ENCODE measurements at regions not wholly inside any gene's neighbourhood (a gene's known extent, or its start where the extent isn't known, plus 50 kb on each side); places are given as distances from the start of the nearest gene placed in this dataset.
A peak's percentile ranks its signal among the peaks of the same experiment; 100 is the strongest.

DNA sequence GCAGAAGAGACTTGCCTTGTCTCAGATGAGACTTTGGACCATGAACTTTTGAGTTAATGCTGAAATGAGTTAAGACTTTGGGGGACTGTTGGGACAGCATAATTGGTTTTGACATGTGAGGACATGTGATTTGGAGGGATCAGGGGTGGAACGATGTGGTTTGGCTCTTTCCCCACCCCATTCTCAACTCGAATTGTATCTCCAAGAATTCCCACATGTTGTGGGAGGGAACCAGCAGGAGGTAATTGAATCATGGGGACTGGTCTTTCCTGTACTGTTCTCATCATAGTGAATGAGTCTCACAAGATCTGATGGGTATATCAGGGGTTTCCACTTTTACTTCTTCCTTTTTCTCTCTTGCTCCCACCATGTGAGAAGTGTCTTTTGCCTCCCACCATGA lies 229.7 kb upstream of the KCND2 start:
- Histone ChIP-seq H3K27ac (replicated peaks) (no peak overlapping the region), H3K4me3 (replicated peaks; ENCODE audit: insufficient read depth, low read length) (no peak overlapping the region), H3K27me3 (ENCODE audit: insufficient read depth, poor library complexity, severe bottlenecking) (no peaks in the 10 kb centered on the region)
- TF ChIP-seq GABPA (IDR thresholded peaks at IDR 0.05; ENCODE audit: low read depth) (no peak), SPI1 (IDR thresholded peaks at IDR 0.05; ENCODE audit: borderline replicate concordance, low read depth) (no peak), POLR2AphosphoS5 (IDR thresholded peaks at IDR 0.05; ENCODE audit: low read depth) (no peak)
- TF ChIP-seq, protein P1, sequence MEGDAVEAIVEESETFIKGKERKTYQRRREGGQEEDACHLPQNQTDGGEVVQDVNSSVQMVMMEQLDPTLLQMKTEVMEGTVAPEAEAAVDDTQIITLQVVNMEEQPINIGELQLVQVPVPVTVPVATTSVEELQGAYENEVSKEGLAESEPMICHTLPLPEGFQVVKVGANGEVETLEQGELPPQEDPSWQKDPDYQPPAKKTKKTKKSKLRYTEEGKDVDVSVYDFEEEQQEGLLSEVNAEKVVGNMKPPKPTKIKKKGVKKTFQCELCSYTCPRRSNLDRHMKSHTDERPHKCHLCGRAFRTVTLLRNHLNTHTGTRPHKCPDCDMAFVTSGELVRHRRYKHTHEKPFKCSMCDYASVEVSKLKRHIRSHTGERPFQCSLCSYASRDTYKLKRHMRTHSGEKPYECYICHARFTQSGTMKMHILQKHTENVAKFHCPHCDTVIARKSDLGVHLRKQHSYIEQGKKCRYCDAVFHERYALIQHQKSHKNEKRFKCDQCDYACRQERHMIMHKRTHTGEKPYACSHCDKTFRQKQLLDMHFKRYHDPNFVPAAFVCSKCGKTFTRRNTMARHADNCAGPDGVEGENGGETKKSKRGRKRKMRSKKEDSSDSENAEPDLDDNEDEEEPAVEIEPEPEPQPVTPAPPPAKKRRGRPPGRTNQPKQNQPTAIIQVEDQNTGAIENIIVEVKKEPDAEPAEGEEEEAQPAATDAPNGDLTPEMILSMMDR (IDR thresholded peaks at IDR 0.05; ENCODE audit: insufficient read depth, low read length) = no peak
- TF ChIP-seq, protein P2, sequence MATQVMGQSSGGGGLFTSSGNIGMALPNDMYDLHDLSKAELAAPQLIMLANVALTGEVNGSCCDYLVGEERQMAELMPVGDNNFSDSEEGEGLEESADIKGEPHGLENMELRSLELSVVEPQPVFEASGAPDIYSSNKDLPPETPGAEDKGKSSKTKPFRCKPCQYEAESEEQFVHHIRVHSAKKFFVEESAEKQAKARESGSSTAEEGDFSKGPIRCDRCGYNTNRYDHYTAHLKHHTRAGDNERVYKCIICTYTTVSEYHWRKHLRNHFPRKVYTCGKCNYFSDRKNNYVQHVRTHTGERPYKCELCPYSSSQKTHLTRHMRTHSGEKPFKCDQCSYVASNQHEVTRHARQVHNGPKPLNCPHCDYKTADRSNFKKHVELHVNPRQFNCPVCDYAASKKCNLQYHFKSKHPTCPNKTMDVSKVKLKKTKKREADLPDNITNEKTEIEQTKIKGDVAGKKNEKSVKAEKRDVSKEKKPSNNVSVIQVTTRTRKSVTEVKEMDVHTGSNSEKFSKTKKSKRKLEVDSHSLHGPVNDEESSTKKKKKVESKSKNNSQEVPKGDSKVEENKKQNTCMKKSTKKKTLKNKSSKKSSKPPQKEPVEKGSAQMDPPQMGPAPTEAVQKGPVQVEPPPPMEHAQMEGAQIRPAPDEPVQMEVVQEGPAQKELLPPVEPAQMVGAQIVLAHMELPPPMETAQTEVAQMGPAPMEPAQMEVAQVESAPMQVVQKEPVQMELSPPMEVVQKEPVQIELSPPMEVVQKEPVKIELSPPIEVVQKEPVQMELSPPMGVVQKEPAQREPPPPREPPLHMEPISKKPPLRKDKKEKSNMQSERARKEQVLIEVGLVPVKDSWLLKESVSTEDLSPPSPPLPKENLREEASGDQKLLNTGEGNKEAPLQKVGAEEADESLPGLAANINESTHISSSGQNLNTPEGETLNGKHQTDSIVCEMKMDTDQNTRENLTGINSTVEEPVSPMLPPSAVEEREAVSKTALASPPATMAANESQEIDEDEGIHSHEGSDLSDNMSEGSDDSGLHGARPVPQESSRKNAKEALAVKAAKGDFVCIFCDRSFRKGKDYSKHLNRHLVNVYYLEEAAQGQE (IDR thresholded peaks at IDR 0.05; ENCODE audit: insufficient replicate concordance, low read depth) = no peak
- no peak for DNase-seq (ENCODE audit: low read depth in 1 of 2, low spot score in 1 of 2)

DNA sequence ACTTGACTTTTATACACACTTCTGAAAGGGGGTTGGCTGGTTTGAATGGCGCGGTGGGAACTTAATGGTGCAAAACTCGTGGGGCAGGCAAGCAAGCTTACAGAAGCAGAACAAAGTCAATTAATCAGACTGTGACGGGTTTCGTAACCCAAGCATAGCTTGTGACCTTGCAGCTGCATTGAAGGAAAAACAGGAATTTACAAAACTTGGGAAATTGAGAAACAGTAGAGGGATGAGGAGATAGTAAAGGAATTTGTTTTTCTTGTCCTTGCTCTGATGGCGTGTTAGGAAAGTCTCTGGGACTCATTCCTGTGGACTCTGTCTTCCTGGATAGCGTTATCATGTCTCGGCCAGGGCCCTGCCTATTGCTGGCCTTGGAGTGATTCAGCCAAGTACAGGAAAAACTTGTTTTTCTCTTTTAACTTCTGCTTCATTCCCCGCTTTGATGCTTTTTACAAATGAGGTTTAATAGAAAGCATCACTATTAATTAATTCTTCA lies 220.0 kb upstream of the KCND2 start:
- H3K27me3 ChIP-seq (ENCODE audit: insufficient read depth, poor library complexity, severe bottlenecking) = no peaks in the 10 kb centered on the region
- DNase-seq (ENCODE audit: low read depth in 1 of 2, low spot score in 1 of 2) = peak in 1 of 2 experiments; percentile 82
- H3K27ac ChIP-seq (replicated peaks) = peak overlapping the region; percentile 78
- TF ChIP-seq SPI1 (IDR thresholded peaks at IDR 0.05; ENCODE audit: borderline replicate concordance, low read depth) (no peak), POLR2AphosphoS5 (IDR thresholded peaks at IDR 0.05; ENCODE audit: low read depth) (no peak), GABPA (IDR thresholded peaks at IDR 0.05; ENCODE audit: low read depth) (no peak)
- TF ChIP-seq, protein P1 (IDR thresholded peaks at IDR 0.05; ENCODE audit: insufficient read depth, low read length) = no peak
- TF ChIP-seq, protein P2 (IDR thresholded peaks at IDR 0.05; ENCODE audit: insufficient replicate concordance, low read depth) = no peak
- H3K4me3 ChIP-seq (replicated peaks; ENCODE audit: insufficient read depth, low read length) = no peak overlapping the region

DNA sequence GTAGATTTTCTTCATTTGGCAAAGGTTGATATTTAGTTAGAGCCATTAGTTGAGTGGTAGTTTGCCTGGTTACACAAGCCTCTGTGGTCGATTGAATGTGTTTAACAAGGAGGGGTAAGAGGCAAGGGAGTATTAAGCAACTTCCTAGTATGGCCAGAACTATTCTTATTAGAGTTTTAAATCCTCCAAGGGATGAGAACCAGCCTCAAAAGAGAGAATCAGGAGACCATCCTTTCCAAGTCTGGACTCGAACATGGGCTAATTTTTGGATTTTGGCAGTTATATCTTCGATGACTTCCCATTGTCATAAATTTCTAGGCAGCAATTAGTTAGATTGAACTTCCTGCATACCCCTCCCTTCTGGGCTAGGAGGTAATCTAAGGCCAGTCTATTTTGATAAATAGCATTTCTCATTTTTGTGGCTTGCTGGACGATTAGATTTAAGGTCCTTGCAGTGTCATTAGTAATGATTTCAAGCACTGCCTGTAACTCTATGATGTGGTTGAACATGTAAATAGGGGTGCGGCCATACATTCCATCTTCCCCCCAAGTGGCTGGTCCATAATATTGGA lies 219.5 kb upstream of the KCND2 start:
- TF ChIP-seq SPI1 (IDR thresholded peaks at IDR 0.05; ENCODE audit: borderline replicate concordance, low read depth) (no peak), POLR2AphosphoS5 (IDR thresholded peaks at IDR 0.05; ENCODE audit: low read depth) (no peak), GABPA (IDR thresholded peaks at IDR 0.05; ENCODE audit: low read depth) (no peak; the same call in 1 of the 2 replicates)
- TF ChIP-seq, protein P2 (IDR thresholded peaks at IDR 0.05; ENCODE audit: insufficient replicate concordance, low read depth) = no peak
- TF ChIP-seq, protein P1 (IDR thresholded peaks at IDR 0.05; ENCODE audit: insufficient read depth, low read length) = no peak
- Histone ChIP-seq H3K4me3 (replicated peaks; ENCODE audit: insufficient read depth, low read length) (no peak overlapping the region), H3K27ac (replicated peaks) (peak overlapping the region; percentile 78), H3K27me3 (ENCODE audit: insufficient read depth, poor library complexity, severe bottlenecking) (no peaks in the 10 kb centered on the region)
- DNase-seq (ENCODE audit: low read depth in 1 of 2, low spot score in 1 of 2) = peak; percentile 67 to 76
